Neural cell (in vitro differentiated cells): ENCODE measurements at regions not wholly inside any gene's neighbourhood (a gene's known extent, or its start where the extent isn't known, plus 50 kb on each side); places are given as distances from the start of the nearest gene placed in this dataset.

Source experiments
- CTCF ChIP-seq: fragments of 450-650 bp; IDR thresholded peaks from 2 replicates; pipeline ENCODE4 v1.5.1; 2014; ENCODE audit warnings: antibody characterized with exemption, mild to moderate bottlenecking, moderate library complexity; ENCODE audit not compliant: poor library complexity, severe bottlenecking
- EP300 ChIP-seq: fragments of 450-650 bp; conservative IDR thresholded peaks from 2 replicates; pipeline ENCODE4 v1.6.1; 2014; ENCODE audit warnings: antibody characterized with exemption, mild to moderate bottlenecking, moderate library complexity; ENCODE audit not compliant: poor library complexity, severe bottlenecking
- EZH2 ChIP-seq: fragments of 200-600, 300-800 bp; shearing (Covaris generic), sonication (generic); IDR thresholded peaks from 2 replicates; pipeline ENCODE4 v1.6.1; 2014; ENCODE audit warnings: antibody characterized with exemption, low read length, borderline replicate concordance, mild to moderate bottlenecking; ENCODE audit not compliant: insufficient read depth, poor library complexity, severe bottlenecking
- MXI1 ChIP-seq: fragments of 450-650 bp; conservative IDR thresholded peaks from 2 replicates; pipeline ENCODE4 v1.6.1; 2014; ENCODE audit warnings: antibody characterized with exemption, mild to moderate bottlenecking; ENCODE audit not compliant: poor library complexity, severe bottlenecking
- POLR2AphosphoS5 ChIP-seq: IDR thresholded peaks from 2 replicates; pipeline ENCODE4 v1.6.1; 2012
- RAD21 ChIP-seq: fragments of 450-650 bp; conservative IDR thresholded peaks from 2 replicates; pipeline ENCODE4 v1.6.1; 2014; ENCODE audit warnings: antibody characterized with exemption, mild to moderate bottlenecking, moderate library complexity
- REST ChIP-seq: IDR thresholded peaks from 2 replicates; pipeline ENCODE4 v1.6.1; 2012; ENCODE audit warnings: borderline replicate concordance
- TAF1 ChIP-seq: IDR thresholded peaks from 2 replicates; pipeline ENCODE4 v1.6.1; 2012; ENCODE audit warnings: low read depth

GRCh38 chr1:95582191-95582590, 348.2 kb downstream of the RWDD3 start:
- TF ChIP-seq POLR2AphosphoS5 (no peak), EZH2 (no peak), REST (no peak), MXI1 (no peak), CTCF (no peak), TAF1 (no peak), EP300 (no peak), RAD21 (no peak)
